HG03460 (cell line): ENCODE measurements at regions not wholly inside any gene's neighbourhood (a gene's known extent, or its start where the extent isn't known, plus 50 kb on each side); places are given as distances from the start of the nearest gene placed in this dataset.
A peak's percentile ranks its signal among the peaks of the same experiment; 100 is the strongest.
"Not testable (repeated sequence)": the region's sequence is repeated elsewhere in the genome, so short reads cannot be mapped to it uniquely, and the experiment has no call there.

Experiments
- ATAC-seq: cut with Tn5 transposase; IDR thresholded peaks from one replicate; pipeline ENCODE4 v1.9.1; 2021; ENCODE audit not compliant: unreplicated experiment

DNA sequence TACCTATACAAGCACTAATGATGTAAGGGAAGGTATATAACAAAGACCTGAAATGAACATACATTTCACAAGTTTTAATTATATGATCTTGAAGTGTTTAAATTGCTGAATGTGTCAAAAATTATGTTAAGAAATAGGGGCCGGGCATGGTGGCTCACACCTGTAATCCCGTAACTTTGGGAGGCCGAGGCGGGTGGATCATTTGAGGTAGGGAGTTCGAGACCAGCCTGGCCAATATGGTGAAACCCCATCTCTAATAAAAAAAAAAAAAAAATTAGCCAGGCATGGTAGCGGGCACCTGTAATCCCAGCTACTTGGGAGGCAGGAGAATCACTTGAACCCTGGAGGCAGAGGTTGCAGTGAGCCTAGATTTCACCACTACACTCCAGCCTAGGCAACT, 537.4 kb upstream of the STEAP1 start:
- not testable (repeated sequence) for ATAC-seq

- no peak for ATAC-seq
Observed at GRCh38 chr7:89618274-89618673, 536.0 kb upstream of the STEAP1 start.

DNA sequence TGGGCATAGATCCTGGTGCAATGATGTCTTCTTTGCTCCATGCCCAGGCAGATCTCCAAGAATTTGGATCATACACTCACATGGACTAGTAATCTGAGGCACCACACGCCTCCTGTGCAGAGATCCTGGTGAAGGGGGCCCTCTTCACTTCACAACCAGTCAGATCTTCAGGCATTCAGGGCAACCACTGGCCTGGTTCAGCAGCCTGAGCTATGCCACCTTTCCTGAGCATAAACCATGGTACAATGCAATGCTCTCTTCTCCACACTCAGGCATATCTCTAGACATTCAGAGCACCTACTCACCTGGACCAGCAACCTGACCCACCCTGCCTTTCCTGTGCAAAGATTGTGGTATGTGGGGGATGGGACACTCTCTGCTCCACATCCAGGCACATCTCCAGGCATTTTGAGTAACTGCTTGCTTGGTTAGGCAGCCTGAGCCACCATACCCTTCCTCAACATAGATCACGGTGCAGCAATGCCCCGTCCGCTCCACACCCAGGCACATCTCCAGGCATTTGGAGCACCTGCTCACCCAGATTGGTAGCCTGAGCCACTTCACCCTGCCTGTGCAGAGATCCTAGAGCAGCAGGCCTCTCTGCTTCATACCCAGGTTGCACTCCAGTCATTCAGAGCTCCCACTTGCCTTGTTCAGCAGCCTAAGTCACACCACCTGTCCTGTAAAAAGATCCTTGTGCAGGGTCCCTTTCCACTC, 532.2 kb upstream of the STEAP1 start:
- no peak for ATAC-seq

DNA sequence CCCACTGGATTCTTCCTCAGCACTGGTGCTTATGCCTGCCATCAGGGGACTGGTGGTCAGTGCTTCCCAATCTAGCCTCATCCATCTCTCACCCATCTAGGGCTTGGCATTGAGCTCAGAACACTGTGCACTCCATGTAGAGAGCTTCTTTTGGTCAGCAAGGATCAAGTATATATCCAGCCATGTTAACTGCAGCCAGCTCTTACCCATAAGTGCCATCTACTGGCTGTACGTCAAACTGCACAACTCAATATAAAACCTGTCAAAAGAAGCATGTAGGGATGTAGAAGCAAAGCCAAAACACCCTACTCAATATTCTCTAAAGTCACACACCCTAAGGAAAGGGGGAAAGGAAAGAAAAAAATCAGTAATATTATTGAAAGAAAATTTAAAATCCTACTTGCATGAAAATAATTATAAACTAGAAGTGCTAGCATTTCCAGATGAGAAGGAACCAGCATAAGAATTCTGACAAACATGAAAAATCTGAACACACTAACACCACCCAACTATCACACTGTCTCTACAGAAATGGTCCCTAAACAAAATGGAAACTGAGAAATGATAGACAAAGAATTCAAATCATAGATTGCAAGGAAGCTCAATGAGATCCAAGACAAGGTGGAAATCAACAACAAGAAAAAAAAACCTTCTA, 531.1 kb upstream of the STEAP1 start:
- ATAC-seq, result peak; percentile 79

DNA sequence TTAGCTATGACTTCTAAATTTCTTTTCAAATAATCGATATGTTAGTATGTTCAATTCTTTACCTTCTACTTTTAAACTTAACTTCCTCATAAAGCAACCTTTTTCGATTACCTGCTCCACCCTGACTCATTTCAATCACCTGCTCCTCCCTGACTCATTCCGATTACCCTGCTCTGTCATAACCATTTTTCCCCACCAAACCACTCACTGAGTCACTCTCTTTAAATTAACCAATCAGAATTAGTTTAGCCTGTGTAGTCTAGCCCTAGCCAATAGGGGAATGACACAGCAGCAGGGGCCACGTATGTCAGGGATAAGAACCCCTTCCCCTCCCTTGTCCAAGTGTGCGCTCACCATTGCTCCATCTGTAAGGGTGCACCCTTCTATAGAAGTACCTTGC, 530.1 kb upstream of the STEAP1 start:
- ATAC-seq, result not testable (repeated sequence)

- ATAC-seq, result no peak
Observed at GRCh38 chr7:89648509-89648908, 505.8 kb upstream of the STEAP1 start.

DNA sequence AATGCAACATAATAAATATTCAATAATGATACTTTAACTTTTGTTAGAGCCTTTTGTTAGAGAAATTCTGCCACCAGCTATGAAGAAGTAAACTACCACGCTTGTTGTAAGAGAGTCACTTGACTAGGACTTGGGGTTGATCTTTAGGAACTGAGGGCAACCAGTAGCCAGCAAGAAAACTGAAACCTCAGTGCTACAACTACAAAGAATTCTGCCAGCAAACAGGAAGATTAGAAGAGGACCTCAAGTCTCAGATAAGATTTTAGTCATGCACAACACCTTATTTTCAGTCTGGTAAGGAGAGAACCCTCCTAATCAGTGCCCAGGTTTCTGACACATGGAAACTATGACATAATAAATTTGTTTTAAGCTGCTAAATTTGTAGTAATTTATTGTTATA, 498.3 kb upstream of the STEAP1 start:
- no peak for ATAC-seq

- no peak for ATAC-seq
Observed at GRCh38 chr7:89661876-89662275, 492.4 kb upstream of the STEAP1 start.

- no peak for ATAC-seq
Observed at GRCh38 chr7:89666136-89666835, 488.0 kb upstream of the STEAP1 start.

GRCh38 chr7:89680161-89680560, 474.1 kb upstream of the STEAP1 start:
- no peak for ATAC-seq

- ATAC-seq, result no peak
Observed at GRCh38 chr7:89681448-89681847, 472.8 kb upstream of the STEAP1 start.

DNA sequence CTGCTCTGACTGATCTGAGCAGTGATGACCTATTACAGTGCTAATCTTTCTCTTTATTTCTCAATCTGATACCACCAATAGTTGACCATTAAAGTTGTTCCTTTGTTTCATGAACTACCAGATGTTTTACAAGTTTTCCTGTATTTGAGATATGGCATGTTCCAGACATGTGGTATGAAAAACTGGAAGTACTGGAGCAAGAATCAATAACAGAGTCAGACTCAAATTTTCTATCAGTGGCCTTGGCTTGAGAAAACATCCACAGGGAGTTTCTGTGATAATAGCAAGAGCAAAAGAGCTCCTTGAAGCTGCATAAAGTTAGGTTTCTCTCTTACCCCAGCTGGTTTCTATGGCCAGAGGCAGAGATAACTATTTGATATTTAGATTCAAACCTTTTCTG, 469.0 kb upstream of the STEAP1 start:
- no peak for ATAC-seq

DNA sequence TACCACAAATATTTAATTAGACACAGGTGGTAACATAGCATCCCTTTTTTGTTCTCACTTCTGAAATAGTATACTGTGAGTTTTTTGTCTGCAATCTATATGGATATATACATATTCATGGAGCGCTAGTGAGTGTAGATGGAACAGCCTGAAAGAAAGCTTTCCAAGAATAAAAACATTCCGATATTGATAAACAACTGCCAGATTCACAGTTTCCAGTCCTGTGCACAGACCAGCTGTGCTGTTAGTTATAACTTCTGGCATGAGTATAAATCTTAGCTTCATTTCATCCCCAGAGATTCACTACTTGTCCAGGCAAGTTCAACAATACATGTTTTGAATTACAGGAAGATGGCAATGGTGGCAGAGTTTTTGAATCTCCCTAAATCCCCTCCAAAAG, 467.1 kb upstream of the STEAP1 start:
- no peak for ATAC-seq

DNA sequence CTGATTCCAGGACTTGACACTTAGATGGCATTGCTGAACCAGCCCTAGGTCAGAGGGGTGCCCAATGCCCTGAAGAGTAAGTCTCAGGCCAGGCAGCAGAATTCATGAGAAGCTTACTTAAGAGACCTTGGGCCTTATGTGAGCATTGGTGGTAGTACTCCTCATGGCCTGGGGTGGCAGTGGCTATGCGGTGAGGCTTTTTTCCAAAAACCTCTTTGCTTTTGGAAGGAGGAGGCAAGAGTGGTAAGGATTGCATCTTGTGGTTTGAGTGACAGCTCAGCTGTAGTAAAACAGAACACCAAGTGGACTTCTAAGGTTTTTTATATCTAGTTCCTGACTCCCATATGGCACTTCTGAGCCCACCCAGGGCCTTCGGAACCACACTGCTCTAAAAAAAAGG, 459.0 kb upstream of the STEAP1 start:
- ATAC-seq, result no peak

DNA sequence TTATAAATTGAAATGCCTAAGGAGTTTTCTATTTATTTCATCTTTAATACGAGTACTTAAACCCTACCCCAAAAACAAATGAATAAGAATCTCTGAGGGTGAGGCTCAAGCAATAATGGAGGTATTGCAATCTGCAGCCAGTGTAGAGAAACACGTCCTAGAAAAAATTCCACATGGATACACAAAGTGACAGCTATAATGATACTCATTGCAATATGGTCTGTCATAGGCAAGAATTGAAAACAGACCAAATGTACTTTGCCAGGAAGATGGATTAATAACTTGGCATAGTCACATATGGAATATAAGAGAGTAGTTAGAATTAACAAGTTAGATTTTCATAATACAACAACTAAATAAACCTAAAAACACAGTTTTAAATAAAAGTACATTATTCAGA, 440.1 kb upstream of the STEAP1 start:
- no peak for ATAC-seq

- not testable (repeated sequence) for ATAC-seq
Observed at GRCh38 chr7:89718941-89719340, 435.3 kb upstream of the STEAP1 start.

- no peak for ATAC-seq
Observed at GRCh38 chr7:89728481-89728880, 425.8 kb upstream of the STEAP1 start.

GRCh38 chr7:89731751-89732445, 422.4 kb upstream of the STEAP1 start:
- ATAC-seq, result no peak

GRCh38 chr7:89738549-89738948, 415.7 kb upstream of the STEAP1 start:
- no peak for ATAC-seq

- ATAC-seq, result no peak
Observed at GRCh38 chr7:89757910-89758309, 396.4 kb upstream of the STEAP1 start.

DNA sequence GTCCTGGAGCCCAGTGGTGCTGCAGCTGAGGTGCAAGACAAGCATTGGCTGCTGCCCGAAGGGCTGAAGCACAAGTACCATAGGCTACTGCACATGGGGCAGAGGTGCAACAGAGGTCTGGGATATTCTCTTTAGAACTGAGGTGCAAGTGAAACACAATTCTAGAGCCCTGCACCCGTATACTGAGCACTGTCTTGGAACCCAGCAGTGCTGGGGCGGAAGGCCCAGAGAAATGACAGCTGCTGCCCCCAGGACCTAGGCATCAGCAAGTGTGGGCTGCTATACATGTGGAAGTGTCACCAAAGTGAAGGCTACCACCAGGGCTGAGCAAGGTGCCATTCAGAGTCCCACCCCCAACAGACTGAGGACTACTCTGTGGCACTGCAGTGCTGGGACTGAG, 393.6 kb upstream of the STEAP1 start:
- no peak for ATAC-seq

- ATAC-seq, result no peak
Observed at GRCh38 chr7:89761173-89761572, 393.1 kb upstream of the STEAP1 start.
